Duodenal mucosa (tissue), 2 donors: ENCODE measurements at regions not wholly inside any gene's neighbourhood (a gene's known extent, or its start where the extent isn't known, plus 50 kb on each side); places are given as distances from the start of the nearest gene placed in this dataset.

Experiments used
- H3K27ac ChIP-seq: one replicate; pipeline ENCODE4 v1.7.0; 2013; ENCODE audit warnings: low read depth, low read length
- H3K27me3 ChIP-seq, 2 donors: one replicate each; pipeline ENCODE4 v1.7.0; 2013; ENCODE audit warnings: low read length in 2 of 2, control low read depth in 1 of 2; ENCODE audit not compliant: insufficient read depth in 2 of 2, control insufficient read depth in 1 of 2
- H3K36me3 ChIP-seq, 2 donors: one replicate each; pipeline ENCODE4 v1.7.0; 2013; ENCODE audit warnings: low read length in 2 of 2, control low read depth in 1 of 2; ENCODE audit not compliant: insufficient read depth in 2 of 2, control insufficient read depth in 1 of 2
- H3K4me1 ChIP-seq, 2 donors: one replicate each; pipeline ENCODE4 v1.7.0; 2013; ENCODE audit warnings: low read length in 2 of 2, control low read depth in 1 of 2; ENCODE audit not compliant: insufficient read depth in 2 of 2, control insufficient read depth in 1 of 2
- H3K4me3 ChIP-seq, 2 donors: one replicate each; pipeline ENCODE4 v1.7.0; 2013; ENCODE audit warnings: low read length in 2 of 2, low read depth in 1 of 2
- H3K9ac ChIP-seq, 2 donors: one replicate each; pipeline ENCODE4 v1.7.0; 2013; ENCODE audit warnings: low read length in 2 of 2, low read depth in 1 of 2
- H3K9me3 ChIP-seq, 2 donors: one replicate each; pipeline ENCODE4 v1.7.0; 2013; ENCODE audit warnings: low read length in 2 of 2, control low read depth in 1 of 2; ENCODE audit not compliant: control insufficient read depth in 1 of 2

- H3K4me1 ChIP-seq: no peaks in the 10 kb centered on the region
- no peak overlapping the region for H3K9ac ChIP-seq
- no peaks in the 10 kb centered on the region for H3K36me3 ChIP-seq
- H3K9me3 ChIP-seq: no peaks in the 10 kb centered on the region
- H3K27me3 ChIP-seq: no peaks in the 10 kb centered on the region
- H3K4me3 ChIP-seq: no peak overlapping the region
- H3K27ac ChIP-seq: no peak overlapping the region
Measured at GRCh38 chr2:221761260-221761659, 189.2 kb upstream of the EPHA4 start.

- Histone ChIP-seq H3K9ac (no peak overlapping the region), H3K4me3 (no peak overlapping the region), H3K4me1 (no peaks in the 10 kb centered on the region), H3K36me3 (no peaks in the 10 kb centered on the region), H3K9me3 (no peaks in the 10 kb centered on the region), H3K27ac (no peak overlapping the region), H3K27me3 (no peaks in the 10 kb centered on the region)
Measured at GRCh38 chr2:221758076-221758475, 186.0 kb upstream of the EPHA4 start.

DNA sequence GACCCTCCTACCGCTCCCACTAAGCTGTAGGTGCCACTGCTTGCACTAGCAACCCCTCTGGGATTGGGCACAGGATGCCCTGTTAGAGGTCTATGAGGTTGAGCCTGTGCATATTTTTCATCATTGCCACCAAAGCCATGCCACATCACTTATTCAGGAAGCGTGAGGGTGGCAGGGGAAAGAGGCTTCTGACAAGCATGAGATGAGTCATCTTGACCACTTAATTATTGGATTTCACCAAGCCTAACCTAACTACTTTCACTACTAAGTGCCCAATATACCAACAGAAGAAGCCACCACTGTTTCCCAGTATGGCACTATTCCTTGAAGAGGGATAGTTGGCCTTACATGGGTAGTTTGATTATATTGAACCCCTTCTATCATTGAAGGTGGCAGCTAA is 181.3 kb upstream of the EPHA4 start:
- no peak overlapping the region for H3K9ac ChIP-seq
- H3K36me3 ChIP-seq: no peaks in the 10 kb centered on the region
- H3K4me3 ChIP-seq: no peak overlapping the region
- no peak overlapping the region for H3K27ac ChIP-seq
- no peaks in the 10 kb centered on the region for H3K27me3 ChIP-seq
- no peaks in the 10 kb centered on the region for H3K9me3 ChIP-seq
- H3K4me1 ChIP-seq: no peaks in the 10 kb centered on the region

GRCh38 chr2:221752781-221753180 is 180.7 kb upstream of the EPHA4 start:
- H3K36me3 ChIP-seq: no peaks in the 10 kb centered on the region
- no peaks in the 10 kb centered on the region for H3K4me1 ChIP-seq
- H3K9ac ChIP-seq: no peak overlapping the region

DNA sequence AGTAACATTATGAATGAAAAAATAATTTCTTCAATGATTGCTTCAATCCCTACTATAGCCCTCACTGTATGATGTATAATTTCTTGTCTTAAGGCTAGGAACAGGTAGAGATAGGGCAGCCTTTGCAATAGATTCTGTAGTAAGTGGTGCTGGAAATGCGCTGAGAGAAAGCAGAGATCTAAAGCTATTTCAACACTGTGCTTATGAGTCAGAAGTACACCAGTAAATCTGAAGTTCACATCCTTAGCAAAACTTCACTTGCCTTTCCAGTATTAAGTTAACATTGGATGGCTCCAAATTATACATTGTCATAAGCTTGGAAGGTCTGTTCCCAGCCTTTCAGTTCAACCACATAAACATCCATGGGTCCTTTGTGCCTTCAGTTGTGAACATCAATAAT is 178.2 kb upstream of the EPHA4 start:
- H3K27me3 ChIP-seq: no peaks in the 10 kb centered on the region
- no peaks in the 10 kb centered on the region for H3K4me1 ChIP-seq
- H3K27ac ChIP-seq: no peak overlapping the region
- no peaks in the 10 kb centered on the region for H3K9me3 ChIP-seq
- H3K9ac ChIP-seq: no peak overlapping the region
- no peaks in the 10 kb centered on the region for H3K36me3 ChIP-seq
- no peak overlapping the region for H3K4me3 ChIP-seq

More at GRCh38 chr2:221752781-221753180, 180.7 kb upstream of the EPHA4 start:
- Histone ChIP-seq H3K4me3 (no peak overlapping the region), H3K27me3 (no peaks in the 10 kb centered on the region), H3K27ac (no peak overlapping the region), H3K9me3 (no peaks in the 10 kb centered on the region)

DNA sequence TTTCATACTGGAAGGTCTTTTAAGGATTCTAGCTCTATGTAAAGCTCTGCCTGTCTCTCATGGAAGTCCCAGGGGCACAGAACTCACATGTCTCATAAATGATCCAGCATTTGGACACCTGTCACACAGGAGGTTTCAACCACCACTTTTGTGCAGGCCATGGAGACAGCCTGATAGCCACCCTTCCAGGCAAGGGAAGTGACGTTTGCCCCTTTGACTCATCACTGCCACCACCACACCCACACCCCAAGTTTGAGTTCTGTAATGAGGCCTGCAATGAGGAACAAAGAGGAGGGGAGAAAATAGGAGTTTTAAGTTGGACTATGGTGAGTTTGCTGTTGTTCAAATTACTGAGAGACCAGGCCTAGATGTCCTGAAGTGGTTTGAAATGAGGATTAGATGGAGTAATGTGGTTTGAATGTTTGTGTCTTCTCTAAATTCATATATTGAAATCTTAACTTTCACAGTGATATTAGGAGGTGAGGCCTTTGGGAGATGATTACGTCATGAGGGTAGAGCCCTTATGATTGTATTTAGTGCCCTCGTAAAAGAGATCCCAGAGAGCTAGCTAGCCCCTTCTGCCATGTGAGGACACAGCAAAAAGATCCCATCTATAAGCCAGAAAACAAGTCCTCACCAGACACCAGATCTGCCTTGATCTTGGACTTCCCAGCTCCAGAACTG is 175.3 kb upstream of the EPHA4 start:
- no peak overlapping the region for H3K9ac ChIP-seq
- no peak overlapping the region for H3K4me3 ChIP-seq
- H3K27me3 ChIP-seq: no peaks in the 10 kb centered on the region
- no peaks in the 10 kb centered on the region for H3K4me1 ChIP-seq
- no peak overlapping the region for H3K27ac ChIP-seq
- H3K9me3 ChIP-seq: no peaks in the 10 kb centered on the region
- no peaks in the 10 kb centered on the region for H3K36me3 ChIP-seq

- H3K9me3 ChIP-seq: no peaks in the 10 kb centered on the region
- no peak overlapping the region for H3K9ac ChIP-seq
- no peak overlapping the region for H3K27ac ChIP-seq
- no peaks in the 10 kb centered on the region for H3K27me3 ChIP-seq
- H3K4me1 ChIP-seq: no peaks in the 10 kb centered on the region
- H3K4me3 ChIP-seq: no peak overlapping the region
- H3K36me3 ChIP-seq: no peaks in the 10 kb centered on the region
Measured at GRCh38 chr2:221741496-221742211, 169.6 kb upstream of the EPHA4 start.

DNA sequence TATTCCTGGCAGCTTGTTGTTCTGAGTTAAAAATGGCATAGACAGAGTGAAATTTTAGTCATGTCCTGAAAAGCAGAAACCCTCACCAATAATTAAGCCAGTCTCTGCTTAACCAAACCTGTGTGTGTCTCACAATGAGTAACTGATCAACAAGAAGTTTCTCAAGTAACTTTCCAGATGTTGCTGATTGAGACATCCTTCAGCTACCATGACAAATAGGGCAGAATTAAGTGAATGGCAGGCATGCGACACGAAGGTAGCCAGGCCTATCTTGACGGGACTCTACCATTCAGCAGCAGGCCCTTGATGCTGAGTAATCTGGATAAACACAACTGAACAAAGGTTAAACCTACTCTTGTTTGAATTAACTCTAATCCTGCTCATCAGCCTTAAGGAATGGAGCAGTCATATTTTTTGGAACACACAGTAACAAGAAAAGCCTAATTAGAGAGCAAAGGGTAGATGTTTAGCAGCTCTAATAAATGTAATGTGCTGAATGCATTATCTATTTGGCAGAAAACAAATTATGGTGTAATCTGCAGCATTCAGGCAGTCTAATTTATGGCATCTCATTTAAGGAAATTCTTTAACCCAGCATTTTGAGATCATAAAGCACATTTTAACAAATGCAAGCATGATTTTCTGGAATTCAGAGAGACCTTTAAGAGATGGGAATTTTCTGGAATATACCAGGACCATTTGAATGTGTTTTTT is 159.5 kb upstream of the EPHA4 start:
- H3K9ac ChIP-seq: no peak overlapping the region
- no peak overlapping the region for H3K4me3 ChIP-seq
- no peak overlapping the region for H3K27ac ChIP-seq
- no peaks in the 10 kb centered on the region for H3K9me3 ChIP-seq
- H3K4me1 ChIP-seq: no peaks in the 10 kb centered on the region
- no peaks in the 10 kb centered on the region for H3K36me3 ChIP-seq
- H3K27me3 ChIP-seq: no peaks in the 10 kb centered on the region

- H3K9ac ChIP-seq: no peak overlapping the region
- no peak overlapping the region for H3K27ac ChIP-seq
- no peaks in the 10 kb centered on the region for H3K4me1 ChIP-seq
- H3K36me3 ChIP-seq: no peaks in the 10 kb centered on the region
- H3K27me3 ChIP-seq: no peaks in the 10 kb centered on the region
- no peaks in the 10 kb centered on the region for H3K9me3 ChIP-seq
- no peak overlapping the region for H3K4me3 ChIP-seq
Measured at GRCh38 chr2:221726894-221727513, 154.9 kb upstream of the EPHA4 start.

DNA sequence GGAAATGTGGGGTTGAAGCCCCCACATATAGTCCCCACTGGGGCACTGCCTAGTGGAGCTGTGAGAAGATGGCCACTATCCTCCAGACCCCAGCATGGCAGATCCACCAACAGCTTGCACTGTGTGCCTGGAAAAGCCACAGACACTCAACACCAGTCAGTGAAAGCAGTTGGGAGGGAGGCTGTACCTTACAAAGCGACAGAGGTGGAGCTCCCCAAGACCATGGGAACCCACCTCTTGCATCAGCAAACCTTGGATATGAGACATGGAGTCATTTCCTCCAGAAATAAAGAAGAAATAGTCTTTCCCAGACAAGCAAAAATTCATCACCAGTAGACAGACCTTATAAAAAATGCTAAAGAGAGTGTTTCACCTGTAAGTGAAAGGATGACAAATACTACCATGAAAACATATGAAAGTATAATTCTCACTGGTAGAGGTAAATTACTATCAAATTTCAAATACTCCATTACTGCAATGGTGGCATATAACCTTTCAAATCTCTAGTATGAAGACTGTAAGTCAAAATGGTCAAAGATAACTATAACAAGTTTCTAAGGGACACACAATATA is 152.6 kb upstream of the EPHA4 start:
- H3K36me3 ChIP-seq: no peaks in the 10 kb centered on the region
- H3K27ac ChIP-seq: no peak overlapping the region
- H3K9me3 ChIP-seq: no peaks in the 10 kb centered on the region
- H3K4me1 ChIP-seq: no peaks in the 10 kb centered on the region
- H3K9ac ChIP-seq: no peak overlapping the region
- H3K27me3 ChIP-seq: no peaks in the 10 kb centered on the region
- no peak overlapping the region for H3K4me3 ChIP-seq
